ENCODE measurements at regions not wholly inside any gene's neighbourhood (a gene's known extent, or its start where the extent isn't known, plus 50 kb on each side); places are given as distances from the start of the nearest gene placed in this dataset.

DNA sequence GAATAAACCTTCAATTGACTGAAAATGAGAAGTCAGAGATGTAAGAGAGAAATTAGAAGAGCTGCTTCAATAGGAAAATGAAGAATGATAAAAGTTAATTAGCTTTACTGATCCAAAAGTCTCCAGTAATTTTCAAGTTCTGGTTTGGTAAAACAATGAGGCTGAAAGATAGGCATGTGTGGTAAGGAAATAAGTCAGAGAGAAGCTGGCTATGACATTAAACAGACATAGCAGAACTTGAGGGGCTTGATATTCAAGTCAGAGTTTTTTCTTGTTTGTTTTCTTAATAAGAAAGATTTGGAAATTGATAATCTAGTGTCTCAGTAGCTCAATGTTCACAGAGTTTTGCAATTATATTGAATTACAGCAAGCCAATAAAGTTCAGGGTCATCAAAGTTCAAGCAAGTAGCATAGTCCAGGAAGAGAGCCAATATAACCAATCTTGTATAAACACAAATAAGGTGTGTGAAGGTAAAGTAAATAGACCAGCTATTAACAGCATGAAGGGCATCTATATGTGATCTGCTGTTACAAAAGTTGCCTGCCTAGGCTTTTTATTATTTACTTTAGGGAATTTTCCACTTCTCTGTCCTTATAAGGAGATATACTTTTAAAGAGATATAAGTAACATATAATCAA lies 1111.5 kb downstream of the TRHDE start (continued):
- TF ChIP-seq, protein P1, sequence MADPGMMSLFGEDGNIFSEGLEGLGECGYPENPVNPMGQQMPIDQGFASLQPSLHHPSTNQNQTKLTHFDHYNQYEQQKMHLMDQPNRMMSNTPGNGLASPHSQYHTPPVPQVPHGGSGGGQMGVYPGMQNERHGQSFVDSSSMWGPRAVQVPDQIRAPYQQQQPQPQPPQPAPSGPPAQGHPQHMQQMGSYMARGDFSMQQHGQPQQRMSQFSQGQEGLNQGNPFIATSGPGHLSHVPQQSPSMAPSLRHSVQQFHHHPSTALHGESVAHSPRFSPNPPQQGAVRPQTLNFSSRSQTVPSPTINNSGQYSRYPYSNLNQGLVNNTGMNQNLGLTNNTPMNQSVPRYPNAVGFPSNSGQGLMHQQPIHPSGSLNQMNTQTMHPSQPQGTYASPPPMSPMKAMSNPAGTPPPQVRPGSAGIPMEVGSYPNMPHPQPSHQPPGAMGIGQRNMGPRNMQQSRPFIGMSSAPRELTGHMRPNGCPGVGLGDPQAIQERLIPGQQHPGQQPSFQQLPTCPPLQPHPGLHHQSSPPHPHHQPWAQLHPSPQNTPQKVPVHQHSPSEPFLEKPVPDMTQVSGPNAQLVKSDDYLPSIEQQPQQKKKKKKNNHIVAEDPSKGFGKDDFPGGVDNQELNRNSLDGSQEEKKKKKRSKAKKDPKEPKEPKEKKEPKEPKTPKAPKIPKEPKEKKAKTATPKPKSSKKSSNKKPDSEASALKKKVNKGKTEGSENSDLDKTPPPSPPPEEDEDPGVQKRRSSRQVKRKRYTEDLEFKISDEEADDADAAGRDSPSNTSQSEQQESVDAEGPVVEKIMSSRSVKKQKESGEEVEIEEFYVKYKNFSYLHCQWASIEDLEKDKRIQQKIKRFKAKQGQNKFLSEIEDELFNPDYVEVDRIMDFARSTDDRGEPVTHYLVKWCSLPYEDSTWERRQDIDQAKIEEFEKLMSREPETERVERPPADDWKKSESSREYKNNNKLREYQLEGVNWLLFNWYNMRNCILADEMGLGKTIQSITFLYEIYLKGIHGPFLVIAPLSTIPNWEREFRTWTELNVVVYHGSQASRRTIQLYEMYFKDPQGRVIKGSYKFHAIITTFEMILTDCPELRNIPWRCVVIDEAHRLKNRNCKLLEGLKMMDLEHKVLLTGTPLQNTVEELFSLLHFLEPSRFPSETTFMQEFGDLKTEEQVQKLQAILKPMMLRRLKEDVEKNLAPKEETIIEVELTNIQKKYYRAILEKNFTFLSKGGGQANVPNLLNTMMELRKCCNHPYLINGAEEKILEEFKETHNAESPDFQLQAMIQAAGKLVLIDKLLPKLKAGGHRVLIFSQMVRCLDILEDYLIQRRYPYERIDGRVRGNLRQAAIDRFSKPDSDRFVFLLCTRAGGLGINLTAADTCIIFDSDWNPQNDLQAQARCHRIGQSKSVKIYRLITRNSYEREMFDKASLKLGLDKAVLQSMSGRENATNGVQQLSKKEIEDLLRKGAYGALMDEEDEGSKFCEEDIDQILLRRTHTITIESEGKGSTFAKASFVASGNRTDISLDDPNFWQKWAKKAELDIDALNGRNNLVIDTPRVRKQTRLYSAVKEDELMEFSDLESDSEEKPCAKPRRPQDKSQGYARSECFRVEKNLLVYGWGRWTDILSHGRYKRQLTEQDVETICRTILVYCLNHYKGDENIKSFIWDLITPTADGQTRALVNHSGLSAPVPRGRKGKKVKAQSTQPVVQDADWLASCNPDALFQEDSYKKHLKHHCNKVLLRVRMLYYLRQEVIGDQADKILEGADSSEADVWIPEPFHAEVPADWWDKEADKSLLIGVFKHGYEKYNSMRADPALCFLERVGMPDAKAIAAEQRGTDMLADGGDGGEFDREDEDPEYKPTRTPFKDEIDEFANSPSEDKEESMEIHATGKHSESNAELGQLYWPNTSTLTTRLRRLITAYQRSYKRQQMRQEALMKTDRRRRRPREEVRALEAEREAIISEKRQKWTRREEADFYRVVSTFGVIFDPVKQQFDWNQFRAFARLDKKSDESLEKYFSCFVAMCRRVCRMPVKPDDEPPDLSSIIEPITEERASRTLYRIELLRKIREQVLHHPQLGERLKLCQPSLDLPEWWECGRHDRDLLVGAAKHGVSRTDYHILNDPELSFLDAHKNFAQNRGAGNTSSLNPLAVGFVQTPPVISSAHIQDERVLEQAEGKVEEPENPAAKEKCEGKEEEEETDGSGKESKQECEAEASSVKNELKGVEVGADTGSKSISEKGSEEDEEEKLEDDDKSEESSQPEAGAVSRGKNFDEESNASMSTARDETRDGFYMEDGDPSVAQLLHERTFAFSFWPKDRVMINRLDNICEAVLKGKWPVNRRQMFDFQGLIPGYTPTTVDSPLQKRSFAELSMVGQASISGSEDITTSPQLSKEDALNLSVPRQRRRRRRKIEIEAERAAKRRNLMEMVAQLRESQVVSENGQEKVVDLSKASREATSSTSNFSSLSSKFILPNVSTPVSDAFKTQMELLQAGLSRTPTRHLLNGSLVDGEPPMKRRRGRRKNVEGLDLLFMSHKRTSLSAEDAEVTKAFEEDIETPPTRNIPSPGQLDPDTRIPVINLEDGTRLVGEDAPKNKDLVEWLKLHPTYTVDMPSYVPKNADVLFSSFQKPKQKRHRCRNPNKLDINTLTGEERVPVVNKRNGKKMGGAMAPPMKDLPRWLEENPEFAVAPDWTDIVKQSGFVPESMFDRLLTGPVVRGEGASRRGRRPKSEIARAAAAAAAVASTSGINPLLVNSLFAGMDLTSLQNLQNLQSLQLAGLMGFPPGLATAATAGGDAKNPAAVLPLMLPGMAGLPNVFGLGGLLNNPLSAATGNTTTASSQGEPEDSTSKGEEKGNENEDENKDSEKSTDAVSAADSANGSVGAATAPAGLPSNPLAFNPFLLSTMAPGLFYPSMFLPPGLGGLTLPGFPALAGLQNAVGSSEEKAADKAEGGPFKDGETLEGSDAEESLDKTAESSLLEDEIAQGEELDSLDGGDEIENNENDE (IDR thresholded peaks at IDR 0.05; ENCODE audit: insufficient replicate concordance, low read length): no peak
- TF ChIP-seq SRF (IDR thresholded peaks at IDR 0.05; ENCODE audit: low read depth, low read length): no peak
- TF ChIP-seq KDM1A (IDR thresholded peaks at IDR 0.05; ENCODE audit: borderline replicate concordance, low read length): no peak
- TF ChIP-seq TAF7 (optimal IDR thresholded peaks at IDR 0.05; ENCODE audit: borderline replicate concordance, low read depth, low read length): no peak
- TF ChIP-seq SIRT6 (IDR thresholded peaks at IDR 0.05; ENCODE audit: low read length): no peak
- no peak for TF ChIP-seq ASH2L (IDR thresholded peaks at IDR 0.05; ENCODE audit: low read length)
- TF ChIP-seq MAFK (IDR thresholded peaks at IDR 0.05; ENCODE audit: low read depth, low read length): no peak

Measured in H1 (cell line).